ENCODE measurements at regions not wholly inside any gene's neighbourhood (a gene's known extent, or its start where the extent isn't known, plus 50 kb on each side); places are given as distances from the start of the nearest gene placed in this dataset.

- in situ Hi-C loops (cut with MboI; ENCODE audit: low sequenced_read_pairs), result no loop called here
Observed at GRCh38 chr3:106208967-106209366, 340.2 kb upstream of the CBLB start.

- in situ Hi-C loops (cut with MboI; ENCODE audit: low sequenced_read_pairs), result no loop called here
Observed at GRCh38 chr3:106209482-106209881, 340.7 kb upstream of the CBLB start.

- in situ Hi-C loops (cut with MboI; ENCODE audit: low sequenced_read_pairs), result no loop called here
Observed at GRCh38 chr3:106210923-106211322, 342.1 kb upstream of the CBLB start.

- in situ Hi-C loops (cut with MboI; ENCODE audit: low sequenced_read_pairs), result no loop called here
Observed at GRCh38 chr3:106212665-106213222, 343.9 kb upstream of the CBLB start.

GRCh38 chr3:106213954-106214353 is 345.1 kb upstream of the CBLB start:
- in situ Hi-C loops (cut with MboI; ENCODE audit: low sequenced_read_pairs), result no loop called here

- in situ Hi-C loops (cut with MboI; ENCODE audit: low sequenced_read_pairs), result no loop called here
Observed at GRCh38 chr3:106214641-106215040, 345.8 kb upstream of the CBLB start.

GRCh38 chr3:106215047-106215446 is 346.2 kb upstream of the CBLB start:
- in situ Hi-C loops (cut with MboI; ENCODE audit: low sequenced_read_pairs), result no loop called here

- in situ Hi-C loops (cut with MboI; ENCODE audit: low sequenced_read_pairs), result no loop called here
Observed at GRCh38 chr3:106217745-106218144, 348.9 kb upstream of the CBLB start.

- in situ Hi-C loops (cut with MboI; ENCODE audit: low sequenced_read_pairs), result no loop called here
Observed at GRCh38 chr3:106227068-106227467, 358.3 kb upstream of the CBLB start.

GRCh38 chr3:106228271-106228670 is 359.5 kb upstream of the CBLB start:
- in situ Hi-C loops (cut with MboI; ENCODE audit: low sequenced_read_pairs), result no loop called here

- in situ Hi-C loops (cut with MboI; ENCODE audit: low sequenced_read_pairs), result no loop called here
Observed at GRCh38 chr3:106229495-106230278, 360.9 kb upstream of the CBLB start.

GRCh38 chr3:106231086-106231485 is 362.3 kb upstream of the CBLB start:
- in situ Hi-C loops (cut with MboI; ENCODE audit: low sequenced_read_pairs), result no loop called here

- in situ Hi-C loops (cut with MboI; ENCODE audit: low sequenced_read_pairs), result no loop called here
Observed at GRCh38 chr3:106232956-106233355, 364.1 kb upstream of the CBLB start.

GRCh38 chr3:106239195-106239697 is 370.4 kb upstream of the CBLB start:
- in situ Hi-C loops (cut with MboI; ENCODE audit: low sequenced_read_pairs), result no loop called here

- in situ Hi-C loops (cut with MboI; ENCODE audit: low sequenced_read_pairs), result no loop called here
Observed at GRCh38 chr3:106241593-106241992, 372.8 kb upstream of the CBLB start.

GRCh38 chr3:106242781-106243180 is 374.0 kb upstream of the CBLB start:
- in situ Hi-C loops (cut with MboI; ENCODE audit: low sequenced_read_pairs), result no loop called here

GRCh38 chr3:106245400-106245799 is 376.6 kb upstream of the CBLB start:
- in situ Hi-C loops (cut with MboI; ENCODE audit: low sequenced_read_pairs), result no loop called here

- in situ Hi-C loops (cut with MboI; ENCODE audit: low sequenced_read_pairs), result no loop called here
Observed at GRCh38 chr3:106247902-106248684, 379.3 kb upstream of the CBLB start.

GRCh38 chr3:106249159-106249558 is 380.3 kb upstream of the CBLB start:
- in situ Hi-C loops (cut with MboI; ENCODE audit: low sequenced_read_pairs), result no loop called here

GRCh38 chr3:106249981-106250380 is 381.2 kb upstream of the CBLB start:
- in situ Hi-C loops (cut with MboI; ENCODE audit: low sequenced_read_pairs), result no loop called here

- in situ Hi-C loops (cut with MboI; ENCODE audit: low sequenced_read_pairs), result no loop called here
Observed at GRCh38 chr3:106251160-106251892, 382.5 kb upstream of the CBLB start.

Data from HL-60/S4 (cell line).